ENCODE measurements at regions not wholly inside any gene's neighbourhood (a gene's known extent, or its start where the extent isn't known, plus 50 kb on each side); places are given as distances from the start of the nearest gene placed in this dataset.

DNA sequence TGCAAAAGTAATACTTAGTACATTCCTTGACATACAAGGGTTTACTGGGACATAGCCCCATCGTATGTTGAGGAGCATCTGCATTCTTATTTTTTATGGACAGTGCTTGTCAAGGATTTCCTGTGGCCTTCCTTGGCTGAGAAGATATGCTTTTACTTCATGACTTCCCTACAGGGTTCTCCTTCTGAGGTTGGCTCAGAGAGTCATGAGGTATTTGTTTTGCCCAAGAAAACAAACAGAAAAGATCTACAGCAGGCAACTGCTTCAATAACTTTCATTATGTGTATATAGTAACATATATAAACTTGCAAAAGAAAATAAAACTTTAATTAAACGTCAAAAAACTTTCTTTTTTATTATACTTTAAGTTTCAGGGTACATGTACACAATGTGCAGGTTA, 577.2 kb upstream of the SEMA3D start:
- peaks cover 0 to 8% (median 3%) of the 10 kb centered on the region in 4 donors for H3K9me3 ChIP-seq
- intact Hi-C loops (cut with DNase I; ENCODE audit: low total_unique reads) = no loop called here
- 29 to 44% (median 32%) methylated on average over 2 of the region's 2 CpGs for WGBS, 5 donors
- H3K4me1 ChIP-seq = peaks cover 0 to 11% (median 3%) of the 10 kb centered on the region in 4 donors
- H3K4me3 ChIP-seq = no peak overlapping the region
- no peak for DNase-seq
- no peaks in the 10 kb centered on the region for H3K36me3 ChIP-seq
- no peak overlapping the region for H3K27ac ChIP-seq
- no peaks in the 10 kb centered on the region for H3K27me3 ChIP-seq
- no peak for TF ChIP-seq EP300 (IDR thresholded peaks at IDR 0.05)
- TF ChIP-seq, protein P1, sequence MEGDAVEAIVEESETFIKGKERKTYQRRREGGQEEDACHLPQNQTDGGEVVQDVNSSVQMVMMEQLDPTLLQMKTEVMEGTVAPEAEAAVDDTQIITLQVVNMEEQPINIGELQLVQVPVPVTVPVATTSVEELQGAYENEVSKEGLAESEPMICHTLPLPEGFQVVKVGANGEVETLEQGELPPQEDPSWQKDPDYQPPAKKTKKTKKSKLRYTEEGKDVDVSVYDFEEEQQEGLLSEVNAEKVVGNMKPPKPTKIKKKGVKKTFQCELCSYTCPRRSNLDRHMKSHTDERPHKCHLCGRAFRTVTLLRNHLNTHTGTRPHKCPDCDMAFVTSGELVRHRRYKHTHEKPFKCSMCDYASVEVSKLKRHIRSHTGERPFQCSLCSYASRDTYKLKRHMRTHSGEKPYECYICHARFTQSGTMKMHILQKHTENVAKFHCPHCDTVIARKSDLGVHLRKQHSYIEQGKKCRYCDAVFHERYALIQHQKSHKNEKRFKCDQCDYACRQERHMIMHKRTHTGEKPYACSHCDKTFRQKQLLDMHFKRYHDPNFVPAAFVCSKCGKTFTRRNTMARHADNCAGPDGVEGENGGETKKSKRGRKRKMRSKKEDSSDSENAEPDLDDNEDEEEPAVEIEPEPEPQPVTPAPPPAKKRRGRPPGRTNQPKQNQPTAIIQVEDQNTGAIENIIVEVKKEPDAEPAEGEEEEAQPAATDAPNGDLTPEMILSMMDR (IDR thresholded peaks at IDR 0.05) = no peak
- TF ChIP-seq POLR2A (IDR thresholded peaks at IDR 0.05) = no peak
- no peak for TF ChIP-seq POLR2AphosphoS5 (IDR thresholded peaks at IDR 0.05)

DNA sequence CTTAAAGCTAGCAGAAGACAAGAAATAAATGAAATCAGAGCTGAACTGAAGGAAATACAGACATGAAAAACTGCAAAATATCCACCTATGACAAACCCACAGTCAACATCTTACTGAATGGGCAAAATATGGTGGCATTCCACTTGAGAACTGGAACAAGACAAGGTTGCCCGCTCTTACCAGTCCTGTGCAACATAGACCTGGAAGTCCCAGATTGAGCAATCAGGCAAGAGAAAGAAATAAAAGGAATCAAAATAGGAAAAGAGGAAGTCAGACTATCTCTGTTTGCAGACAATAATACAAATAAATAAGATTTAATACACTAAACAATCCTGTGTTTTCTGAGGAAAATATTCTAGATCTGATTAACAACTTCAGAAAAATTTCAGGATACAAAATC, 570.5 kb upstream of the SEMA3D start:
- no peak for TF ChIP-seq POLR2A (IDR thresholded peaks at IDR 0.05)
- TF ChIP-seq EP300 (IDR thresholded peaks at IDR 0.05) = no peak
- TF ChIP-seq POLR2AphosphoS5 (IDR thresholded peaks at IDR 0.05) = no peak
- TF ChIP-seq, protein P1 (IDR thresholded peaks at IDR 0.05) = no peak
- intact Hi-C loops (cut with DNase I; ENCODE audit: low total_unique reads) = no loop called here
- WGBS, 5 donors = 80 to 100% (median 97%) methylated on average over 1 of the region's 1 CpG
- Histone ChIP-seq H3K27me3 (no peaks in the 10 kb centered on the region), H3K27ac (no peak overlapping the region), H3K4me1 (no peaks in the 10 kb centered on the region), H3K9me3 (peaks cover 0 to 6% (median 0%) of the 10 kb centered on the region in 4 donors), H3K4me3 (no peak overlapping the region), H3K36me3 (no peaks in the 10 kb centered on the region)
- no peak for DNase-seq

DNA sequence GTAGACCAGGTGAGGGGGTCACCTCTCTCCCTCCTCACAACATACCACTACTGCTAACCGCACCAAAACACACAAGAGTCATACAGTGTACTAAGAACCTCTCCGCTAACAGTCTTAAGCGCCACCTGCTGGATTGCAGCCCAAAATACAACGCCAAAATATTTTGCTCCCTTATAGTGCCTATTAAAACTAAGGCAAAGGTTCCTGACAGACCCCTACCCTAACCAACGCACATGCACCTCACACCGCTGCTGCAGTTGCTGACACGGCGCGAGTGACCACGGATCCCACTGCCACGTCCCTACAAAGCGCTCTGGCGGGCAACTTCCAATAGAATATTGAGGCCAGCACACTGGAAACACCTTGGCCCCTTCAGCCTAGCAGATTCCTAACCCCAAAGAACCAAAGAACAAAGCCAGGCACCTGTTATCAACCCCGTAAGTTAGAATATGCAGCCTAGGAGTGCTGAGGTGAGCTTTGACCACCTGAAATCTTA, 563.6 kb upstream of the SEMA3D start:
- H3K9me3 ChIP-seq = peaks cover 4 to 12% (median 8%) of the 10 kb centered on the region in 4 donors
- peak in 1 of 2 donors; percentile 44 for DNase-seq
- no peaks in the 10 kb centered on the region for H3K36me3 ChIP-seq
- TF ChIP-seq, protein P1 (IDR thresholded peaks at IDR 0.05) = peak in 3 of 7 experiments; percentile 17 to 32 (median 20)
- TF ChIP-seq POLR2AphosphoS5 (IDR thresholded peaks at IDR 0.05) = no peak
- no peak overlapping the region for H3K4me3 ChIP-seq
- H3K4me1 ChIP-seq = no peaks in the 10 kb centered on the region
- no peak overlapping the region for H3K27ac ChIP-seq
- WGBS, 5 donors = 55 to 69% (median 63%) methylated on average over 14 of the region's 14 CpGs
- intact Hi-C loops (cut with DNase I; ENCODE audit: low total_unique reads) = no loop called here
- no peaks in the 10 kb centered on the region for H3K27me3 ChIP-seq

DNA sequence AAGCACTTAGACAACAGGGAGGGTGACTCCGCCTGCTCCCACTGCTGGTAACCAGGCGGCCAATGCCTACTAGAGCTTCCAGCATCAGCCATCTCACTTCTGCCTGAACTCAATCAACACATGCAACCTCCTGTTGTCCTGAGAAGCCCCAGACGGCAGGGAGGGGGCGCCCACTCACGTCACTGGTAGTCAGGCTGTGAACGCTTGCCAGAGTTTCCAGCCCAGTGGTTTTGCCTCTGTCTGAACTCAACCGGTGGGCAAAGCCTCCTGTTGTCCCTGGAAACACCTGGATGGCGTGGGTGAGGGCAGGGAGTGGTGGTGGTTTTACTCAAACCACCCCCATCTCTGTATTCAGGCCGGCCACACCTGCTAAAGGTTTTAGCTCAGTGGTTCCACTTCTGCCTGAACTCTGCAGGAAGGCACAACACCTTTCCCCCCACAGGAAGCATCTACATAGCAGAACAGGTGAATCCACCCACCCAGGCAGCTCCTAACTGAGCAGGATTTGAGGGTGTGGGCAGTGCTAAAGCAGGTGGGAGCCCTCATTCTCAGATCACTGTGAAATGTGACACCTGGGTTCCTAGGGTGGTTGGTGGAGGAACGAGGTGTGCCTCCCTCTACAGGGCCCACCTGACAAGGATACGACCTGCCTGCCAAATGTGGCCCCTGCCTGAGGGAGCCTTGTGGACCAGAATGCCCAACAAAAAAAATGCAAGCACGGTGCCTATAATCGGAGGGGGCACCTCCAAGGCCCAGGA, 563.0 kb upstream of the SEMA3D start:
- Histone ChIP-seq H3K9me3 (peaks cover 9 to 18% (median 13%) of the 10 kb centered on the region in 4 donors), H3K27me3 (no peaks in the 10 kb centered on the region), H3K36me3 (no peaks in the 10 kb centered on the region), H3K4me3 (no peak overlapping the region), H3K4me1 (no peaks in the 10 kb centered on the region), H3K27ac (no peak overlapping the region)
- WGBS, 5 donors = 73 to 83% (median 76%) methylated on average over 10 to 13 of the region's 13 CpGs
- TF ChIP-seq POLR2A (IDR thresholded peaks at IDR 0.05) = no peak
- TF ChIP-seq POLR2AphosphoS5 (IDR thresholded peaks at IDR 0.05) = no peak
- no peak for TF ChIP-seq EP300 (IDR thresholded peaks at IDR 0.05)
- TF ChIP-seq, protein P1 (IDR thresholded peaks at IDR 0.05) = no peak
- intact Hi-C loops (cut with DNase I; ENCODE audit: low total_unique reads) = no loop called here
- no peak for DNase-seq
